T-helper 2 cell treated with Interferon-gamma antibody and Interleukin-4, amounts not matched to agents 5 μg/mL and 100 μg/mL, for 36 hours (primary cell): ENCODE measurements at regions not wholly inside any gene's neighbourhood (a gene's known extent, or its start where the extent isn't known, plus 50 kb on each side); places are given as distances from the start of the nearest gene placed in this dataset.

Source experiments
- DNase-seq: peaks from one replicate; pipeline ENCODE4 v3.0.0; 2021; ENCODE audit warnings: low spot score
- H3K27ac Mint-ChIP-seq: one replicate; pipeline ENCODE4 v1.8.0; 2021; ENCODE audit warnings: mild to moderate bottlenecking, mixed read lengths
- H3K27me3 Mint-ChIP-seq: one replicate; pipeline ENCODE4 v1.8.0; 2021; ENCODE audit warnings: low read depth, mixed read lengths
- H3K36me3 Mint-ChIP-seq: one replicate; pipeline ENCODE4 v1.8.0; 2021; ENCODE audit warnings: low read depth, mixed read lengths
- H3K4me1 Mint-ChIP-seq: one replicate; pipeline ENCODE4 v1.8.0; 2021; ENCODE audit warnings: low read depth, mixed read lengths
- H3K4me3 Mint-ChIP-seq: one replicate; pipeline ENCODE4 v1.8.0; 2022; ENCODE audit warnings: mild to moderate bottlenecking, moderate library complexity, mixed read lengths
- H3K9me3 Mint-ChIP-seq: one replicate; pipeline ENCODE4 v1.8.0; 2021; ENCODE audit warnings: mixed read lengths

DNA sequence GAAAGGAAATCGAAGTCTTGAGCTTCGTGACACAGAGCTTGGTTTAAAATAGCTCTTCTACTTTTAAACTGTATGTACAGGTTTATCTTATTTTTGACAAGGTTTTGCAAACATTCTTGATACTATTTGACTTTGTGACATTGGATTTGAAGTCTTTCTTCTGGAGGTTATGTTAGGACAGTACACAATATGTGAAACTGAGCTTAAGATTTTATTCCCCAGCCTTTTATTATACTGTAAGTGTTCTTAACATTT lies 95.2 kb upstream of the BTBD3 start:
- Mint-ChIP-seq H3K4me3 (no peak overlapping the region), H3K27ac (no peak overlapping the region), H3K4me1 (no peaks in the 10 kb centered on the region), H3K9me3 (no peaks in the 10 kb centered on the region), H3K27me3 (no peaks in the 10 kb centered on the region), H3K36me3 (no peaks in the 10 kb centered on the region)
- DNase-seq: no peak

- Mint-ChIP-seq H3K4me1 (no peaks in the 10 kb centered on the region), H3K4me3 (no peak overlapping the region), H3K27ac (no peak overlapping the region), H3K27me3 (no peaks in the 10 kb centered on the region), H3K36me3 (no peaks in the 10 kb centered on the region), H3K9me3 (no peaks in the 10 kb centered on the region)
- no peak for DNase-seq
Observed at GRCh38 chr20:11826334-11826733, 91.4 kb upstream of the BTBD3 start.

DNA sequence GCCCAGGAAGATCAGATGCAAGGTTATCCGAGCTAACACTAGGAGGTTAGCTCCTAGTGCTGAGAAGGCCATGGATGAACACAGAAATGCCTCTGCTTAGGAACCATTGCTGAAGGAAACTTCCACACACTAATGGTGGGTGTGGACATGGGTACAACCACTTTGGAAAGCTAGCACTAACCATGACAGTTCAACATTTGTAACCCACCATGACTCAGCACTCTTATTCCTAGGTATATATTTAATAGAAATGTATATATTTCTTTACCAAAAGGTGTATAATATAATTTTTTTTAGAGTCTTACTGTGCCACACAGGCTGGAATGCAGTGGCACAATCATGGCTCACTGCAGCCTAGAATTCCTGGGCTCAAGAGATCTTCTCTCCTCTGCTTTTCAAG lies 85.3 kb upstream of the BTBD3 start:
- H3K4me1 Mint-ChIP-seq: no peaks in the 10 kb centered on the region
- no peak overlapping the region for H3K27ac Mint-ChIP-seq
- no peaks in the 10 kb centered on the region for H3K36me3 Mint-ChIP-seq
- H3K9me3 Mint-ChIP-seq: no peaks in the 10 kb centered on the region
- H3K4me3 Mint-ChIP-seq: no peak overlapping the region
- no peak for DNase-seq
- no peaks in the 10 kb centered on the region for H3K27me3 Mint-ChIP-seq

GRCh38 chr20:11832851-11833250 lies 84.8 kb upstream of the BTBD3 start:
- no peak overlapping the region for H3K4me3 Mint-ChIP-seq
- H3K36me3 Mint-ChIP-seq: no peaks in the 10 kb centered on the region
- H3K9me3 Mint-ChIP-seq: no peaks in the 10 kb centered on the region
- no peak overlapping the region for H3K27ac Mint-ChIP-seq
- H3K27me3 Mint-ChIP-seq: no peaks in the 10 kb centered on the region
- no peak for DNase-seq
- H3K4me1 Mint-ChIP-seq: no peaks in the 10 kb centered on the region

DNA sequence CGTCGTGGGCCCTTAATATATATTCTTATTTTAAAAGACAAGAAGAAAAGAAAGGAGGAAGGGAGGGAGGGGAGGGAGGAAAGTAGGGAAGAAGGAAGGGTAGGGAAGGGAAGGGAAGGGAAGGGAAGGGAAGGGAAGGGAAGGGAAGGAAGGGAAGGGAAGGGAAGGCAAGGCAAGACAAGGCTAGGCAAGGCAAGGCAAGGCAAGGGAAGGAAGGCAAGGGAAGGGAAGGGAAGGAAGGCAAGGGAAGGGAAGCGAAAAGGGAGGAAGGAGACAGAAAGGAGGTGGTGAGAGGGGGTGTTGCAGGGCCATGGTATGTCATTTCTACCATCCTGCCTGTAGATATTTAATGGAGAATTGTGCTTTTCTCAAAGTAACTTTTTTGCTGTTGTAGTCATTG lies 83.9 kb upstream of the BTBD3 start:
- Mint-ChIP-seq H3K4me1 (no peaks in the 10 kb centered on the region), H3K27me3 (no peaks in the 10 kb centered on the region), H3K36me3 (no peaks in the 10 kb centered on the region), H3K4me3 (no peak overlapping the region), H3K27ac (no peak overlapping the region), H3K9me3 (no peaks in the 10 kb centered on the region)
- no peak for DNase-seq

DNA sequence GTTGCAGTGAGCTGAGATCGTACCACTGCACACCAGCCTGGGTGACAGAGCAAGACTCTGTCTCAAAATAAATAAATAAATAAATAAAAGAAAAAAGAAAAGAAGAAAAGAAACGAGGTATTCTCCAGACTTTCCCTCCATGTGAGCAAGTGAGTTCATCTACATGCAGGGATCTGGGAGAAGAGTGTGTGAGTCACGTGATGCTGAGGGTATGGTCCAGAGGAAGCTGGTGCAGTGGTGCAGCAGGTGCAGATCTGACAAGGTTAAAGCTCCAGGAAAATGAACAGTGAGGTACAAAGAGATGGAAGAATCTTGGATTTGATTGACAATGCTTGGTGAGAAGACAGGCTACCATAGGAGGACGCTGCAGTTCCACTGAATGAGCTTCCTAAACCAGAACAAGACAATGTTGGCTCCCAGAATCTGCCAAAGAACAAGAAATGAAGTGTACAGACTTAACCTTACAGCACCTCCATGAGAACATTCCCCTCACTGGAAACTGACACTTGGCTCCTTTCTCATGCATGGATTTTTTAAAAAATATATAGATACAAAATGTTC lies 79.5 kb upstream of the BTBD3 start:
- H3K9me3 Mint-ChIP-seq: no peaks in the 10 kb centered on the region
- no peak overlapping the region for H3K4me3 Mint-ChIP-seq
- H3K36me3 Mint-ChIP-seq: no peaks in the 10 kb centered on the region
- no peaks in the 10 kb centered on the region for H3K27me3 Mint-ChIP-seq
- H3K4me1 Mint-ChIP-seq: no peaks in the 10 kb centered on the region
- DNase-seq: no peak
- no peak overlapping the region for H3K27ac Mint-ChIP-seq

DNA sequence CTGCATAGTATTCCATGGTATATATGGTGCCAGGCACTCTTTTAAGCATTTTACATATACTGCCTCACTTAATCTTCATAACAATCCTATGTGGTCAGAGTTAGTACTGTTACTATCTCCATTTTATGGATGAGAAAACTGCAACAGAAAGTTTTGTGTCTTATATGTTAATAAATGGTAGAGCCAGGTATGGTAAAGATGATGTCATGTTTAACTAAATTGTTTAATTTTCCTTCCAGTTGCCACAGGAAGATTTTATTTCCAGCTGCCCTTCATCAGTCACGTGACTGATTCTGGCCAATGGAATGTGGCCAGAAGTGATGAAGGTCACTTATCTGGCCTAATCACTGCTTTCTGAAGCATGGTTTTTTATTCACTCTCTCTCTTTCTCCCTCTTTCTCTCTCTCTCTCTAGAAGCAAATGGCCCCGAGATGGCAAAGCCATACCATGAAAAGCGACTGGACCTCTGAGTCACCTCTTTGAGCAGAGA lies 75.7 kb upstream of the BTBD3 start:
- Mint-ChIP-seq H3K36me3 (no peaks in the 10 kb centered on the region), H3K4me3 (no peak overlapping the region), H3K4me1 (no peaks in the 10 kb centered on the region), H3K9me3 (no peaks in the 10 kb centered on the region), H3K27ac (no peak overlapping the region), H3K27me3 (no peaks in the 10 kb centered on the region)
- DNase-seq: no peak

DNA sequence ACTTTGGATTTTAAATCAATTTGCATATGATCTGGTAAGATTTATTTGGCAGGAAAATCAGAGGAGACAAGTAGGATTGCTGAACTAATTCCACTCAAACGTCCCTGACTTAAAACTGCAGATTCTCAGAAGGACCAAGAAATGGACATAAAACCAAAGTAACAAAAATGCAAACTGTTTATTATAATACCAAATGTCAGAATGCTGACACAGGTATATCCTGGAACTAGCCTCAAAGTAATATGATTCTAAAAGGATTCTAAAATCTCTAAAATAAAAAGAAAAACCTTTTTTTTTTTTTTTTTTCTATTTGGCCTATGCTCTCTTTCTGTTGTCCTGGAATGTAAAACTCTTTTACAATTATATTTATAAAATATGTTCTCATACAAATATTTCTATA lies 74.4 kb upstream of the BTBD3 start:
- Mint-ChIP-seq H3K27me3 (no peaks in the 10 kb centered on the region), H3K9me3 (no peaks in the 10 kb centered on the region), H3K27ac (no peak overlapping the region), H3K36me3 (no peaks in the 10 kb centered on the region), H3K4me1 (no peaks in the 10 kb centered on the region), H3K4me3 (no peak overlapping the region)
- no peak for DNase-seq

DNA sequence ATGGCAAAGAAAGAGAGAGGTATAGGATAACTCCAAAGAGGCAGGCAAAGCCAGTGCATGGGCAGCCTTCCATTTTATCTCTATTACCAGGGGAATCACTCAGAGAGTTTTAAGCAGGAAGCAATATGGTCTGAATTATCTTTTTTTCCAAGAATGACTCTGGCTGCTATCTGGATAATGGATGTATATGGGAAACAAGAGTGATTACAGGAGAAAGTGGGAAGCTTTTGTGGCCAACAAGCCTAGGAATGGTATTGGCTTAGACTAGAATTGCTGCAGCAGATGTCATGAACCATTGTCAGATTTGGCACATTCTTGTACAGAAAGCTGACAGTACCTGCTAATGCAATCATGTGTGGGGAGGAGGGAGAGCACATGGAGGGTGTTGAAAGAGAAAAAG lies 73.0 kb upstream of the BTBD3 start:
- DNase-seq: no peak
- Mint-ChIP-seq H3K27ac (no peak overlapping the region), H3K4me3 (no peak overlapping the region), H3K9me3 (no peaks in the 10 kb centered on the region), H3K4me1 (no peaks in the 10 kb centered on the region), H3K27me3 (no peaks in the 10 kb centered on the region), H3K36me3 (no peaks in the 10 kb centered on the region)

DNA sequence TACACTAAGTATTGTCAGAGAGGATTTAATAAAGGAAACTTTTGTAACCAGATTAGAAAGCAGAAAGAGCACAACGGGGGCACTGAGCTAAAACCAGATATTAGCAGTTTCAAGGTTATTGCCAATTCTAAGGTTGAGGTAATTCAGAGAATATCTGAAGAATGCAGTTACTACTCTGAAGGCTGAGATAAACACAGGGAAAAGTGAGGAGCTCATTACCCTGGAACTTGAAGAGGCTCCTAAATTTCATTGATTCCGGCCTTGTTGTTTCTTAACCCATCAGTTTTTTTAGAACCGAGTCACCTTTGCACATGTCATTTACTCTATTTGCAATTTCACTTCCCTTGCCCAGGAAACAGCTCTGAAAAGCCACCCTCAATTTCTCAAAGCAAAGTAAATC lies 72.4 kb upstream of the BTBD3 start:
- no peaks in the 10 kb centered on the region for H3K27me3 Mint-ChIP-seq
- no peak for DNase-seq
- H3K4me3 Mint-ChIP-seq: no peak overlapping the region
- no peaks in the 10 kb centered on the region for H3K4me1 Mint-ChIP-seq
- no peaks in the 10 kb centered on the region for H3K36me3 Mint-ChIP-seq
- no peak overlapping the region for H3K27ac Mint-ChIP-seq
- H3K9me3 Mint-ChIP-seq: no peaks in the 10 kb centered on the region

DNA sequence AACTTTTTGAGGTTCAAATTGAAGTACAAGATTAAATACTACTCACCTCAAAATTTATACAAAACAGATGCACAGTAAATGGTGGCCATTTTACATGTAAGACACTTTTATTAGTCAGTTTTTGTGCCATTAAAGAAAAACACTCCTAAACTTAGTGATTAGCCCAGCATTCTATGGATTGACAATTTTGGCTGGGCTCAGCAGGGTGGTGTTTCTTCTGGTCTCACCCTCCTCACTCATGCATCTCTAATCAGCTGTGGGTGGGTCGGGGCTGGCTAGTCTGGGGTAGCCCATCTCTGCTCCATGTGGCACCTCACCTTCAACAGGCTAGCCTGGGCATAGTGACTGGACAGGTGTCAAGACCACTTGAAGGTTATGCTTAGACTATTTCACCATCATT lies 71.6 kb upstream of the BTBD3 start:
- DNase-seq: no peak
- H3K36me3 Mint-ChIP-seq: no peaks in the 10 kb centered on the region
- no peaks in the 10 kb centered on the region for H3K4me1 Mint-ChIP-seq
- H3K27ac Mint-ChIP-seq: no peak overlapping the region
- no peaks in the 10 kb centered on the region for H3K9me3 Mint-ChIP-seq
- no peaks in the 10 kb centered on the region for H3K27me3 Mint-ChIP-seq
- H3K4me3 Mint-ChIP-seq: no peak overlapping the region

DNA sequence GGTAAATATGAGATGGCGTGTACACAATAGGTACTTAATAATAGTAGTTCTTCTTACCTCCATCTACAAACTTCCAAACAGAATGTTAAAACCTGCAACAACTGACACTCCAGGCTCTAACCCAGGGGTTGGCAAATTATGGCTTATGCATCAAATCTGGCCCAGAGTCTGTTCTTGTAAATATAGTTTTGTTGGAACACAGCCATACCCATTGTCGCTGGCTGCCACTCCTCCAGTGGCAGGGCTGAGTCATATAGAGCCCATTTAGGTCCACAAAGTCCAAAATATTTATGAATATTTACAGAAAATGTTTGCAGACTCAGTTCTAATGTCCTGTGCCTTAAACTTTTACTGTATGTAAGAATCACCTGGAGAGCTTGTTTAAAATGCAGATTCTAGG lies 69.9 kb upstream of the BTBD3 start:
- Mint-ChIP-seq H3K27ac (no peak overlapping the region), H3K4me1 (no peaks in the 10 kb centered on the region), H3K27me3 (no peaks in the 10 kb centered on the region), H3K36me3 (no peaks in the 10 kb centered on the region), H3K9me3 (no peaks in the 10 kb centered on the region), H3K4me3 (no peak overlapping the region)
- DNase-seq: no peak

GRCh38 chr20:11849270-11849915 lies 68.3 kb upstream of the BTBD3 start:
- Mint-ChIP-seq H3K4me3 (no peak overlapping the region), H3K4me1 (no peaks in the 10 kb centered on the region), H3K27me3 (no peaks in the 10 kb centered on the region), H3K9me3 (no peaks in the 10 kb centered on the region), H3K36me3 (no peaks in the 10 kb centered on the region), H3K27ac (no peak overlapping the region)
- no peak for DNase-seq

DNA sequence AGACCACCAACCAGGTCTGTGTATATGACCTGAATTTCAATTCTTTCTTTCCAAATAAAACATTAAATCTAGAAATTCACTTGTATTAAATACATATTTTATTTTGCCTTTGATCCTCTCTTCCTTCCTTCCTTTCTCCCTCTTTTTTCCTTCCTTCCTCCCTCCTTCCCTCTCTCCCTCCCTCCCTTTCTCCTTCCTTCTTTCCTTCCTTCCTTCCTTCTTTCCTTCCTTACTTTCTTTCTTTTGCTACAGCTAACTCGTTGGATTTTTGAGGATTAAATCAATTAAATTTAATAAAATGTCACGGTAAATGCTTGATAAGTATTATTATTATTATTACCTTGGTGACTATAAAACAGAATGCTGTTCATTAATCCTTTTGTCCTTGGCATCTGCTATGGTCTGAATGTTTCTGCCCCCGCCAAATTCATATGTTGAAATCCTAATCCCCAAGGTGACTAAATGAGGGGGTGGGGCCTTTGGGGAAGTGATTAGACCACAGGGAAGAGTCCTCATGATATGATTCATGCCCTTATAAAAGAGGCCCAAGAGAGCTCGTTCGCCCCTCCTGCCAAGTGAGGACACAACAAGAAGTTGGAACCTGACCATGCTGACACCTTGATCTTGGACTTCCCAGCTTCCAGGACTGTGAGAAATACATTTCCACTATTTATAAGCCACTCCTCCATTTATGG lies 67.6 kb upstream of the BTBD3 start:
- Mint-ChIP-seq H3K27ac (no peak overlapping the region), H3K27me3 (no peaks in the 10 kb centered on the region), H3K4me1 (no peaks in the 10 kb centered on the region), H3K36me3 (no peaks in the 10 kb centered on the region), H3K4me3 (no peak overlapping the region), H3K9me3 (no peaks in the 10 kb centered on the region)
- no peak for DNase-seq

DNA sequence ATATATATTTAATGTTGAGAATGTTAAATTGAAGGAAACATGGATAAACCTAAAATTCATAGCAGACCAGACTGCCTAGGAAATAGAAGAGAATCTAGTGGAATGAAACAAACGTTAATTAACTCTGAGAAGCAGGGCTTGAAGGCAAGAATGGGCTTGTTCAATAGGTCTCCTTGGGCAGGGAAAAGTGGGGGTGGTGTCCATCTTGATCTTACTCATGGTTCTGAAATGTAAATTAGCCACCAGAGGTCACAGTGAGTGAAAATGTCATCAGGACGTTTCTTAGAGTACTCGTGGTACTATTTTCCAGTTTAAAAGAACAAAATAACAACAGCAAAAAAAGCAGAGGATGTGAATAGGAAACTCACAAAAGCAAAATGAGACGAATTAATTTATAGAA lies 66.8 kb upstream of the BTBD3 start:
- Mint-ChIP-seq H3K4me1 (no peaks in the 10 kb centered on the region), H3K27me3 (no peaks in the 10 kb centered on the region), H3K4me3 (no peak overlapping the region), H3K27ac (no peak overlapping the region), H3K9me3 (no peaks in the 10 kb centered on the region), H3K36me3 (no peaks in the 10 kb centered on the region)
- DNase-seq: no peak
